ENCODE measurements at regions not wholly inside any gene's neighbourhood (a gene's known extent, or its start where the extent isn't known, plus 50 kb on each side); places are given as distances from the start of the nearest gene placed in this dataset.
"Not testable (repeated sequence)": the region's sequence is repeated elsewhere in the genome, so short reads cannot be mapped to it uniquely, and the experiment has no call there.

DNA sequence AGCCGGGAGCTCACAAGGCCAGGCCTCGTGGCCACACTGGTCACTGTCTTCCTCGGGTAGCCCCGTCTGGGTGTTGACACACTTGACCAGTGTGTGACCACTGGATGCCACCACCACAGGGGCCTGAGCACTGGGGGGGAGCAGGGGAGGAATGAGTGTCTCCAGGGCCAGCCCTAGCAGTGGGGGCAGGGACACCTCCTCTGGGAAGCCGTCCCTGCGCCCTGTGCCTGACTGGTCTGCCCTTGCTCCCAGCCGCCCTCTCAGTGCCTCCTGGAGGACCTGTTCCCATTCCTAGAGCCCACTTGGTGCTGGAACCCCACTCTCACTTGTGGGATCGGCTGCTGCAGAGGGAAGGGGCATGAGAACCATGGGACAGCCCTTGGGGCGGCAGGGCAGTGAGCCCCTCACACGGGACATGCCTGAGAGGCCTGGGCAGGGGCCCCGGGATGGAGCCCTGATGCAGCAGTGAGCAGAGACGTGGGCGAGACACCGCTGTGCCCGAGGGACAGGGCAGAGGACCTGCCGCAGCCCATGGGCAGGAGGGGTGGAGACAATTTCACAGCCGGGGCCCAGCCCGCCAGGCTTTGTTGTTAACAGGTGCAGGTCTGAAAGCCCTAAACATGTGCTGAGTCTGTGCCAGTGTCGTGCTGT is 121.7 kb upstream of the AKAP13 start:
- DNase-seq (ENCODE audit: low spot score); in situ Hi-C loops (cut with MboI; ENCODE audit: low pct_unique_long_range_greater_than_20kb, low sequenced_read_pairs, unreplicated experiment): not testable (repeated sequence)

DNA sequence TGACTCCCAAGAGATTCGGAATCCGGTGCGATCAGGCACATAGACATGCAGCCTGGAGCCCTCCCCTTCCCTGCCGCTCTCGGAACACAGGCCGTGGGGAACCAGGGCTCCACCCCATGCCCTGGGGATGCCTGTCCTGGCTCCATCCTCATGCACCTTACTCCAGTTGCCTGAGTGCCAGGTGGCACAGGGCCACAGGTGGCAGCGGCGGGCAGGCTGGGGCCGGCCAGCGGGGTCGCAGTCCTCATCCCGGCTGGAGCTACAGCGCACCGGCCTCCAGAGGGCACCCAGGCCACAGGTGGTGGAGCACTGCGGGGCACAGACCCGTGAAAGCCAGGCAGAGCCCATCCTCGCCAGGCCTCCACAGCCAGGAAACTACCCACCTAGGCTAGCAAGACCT is 119.9 kb upstream of the AKAP13 start:
- in situ Hi-C loops (cut with MboI; ENCODE audit: low pct_unique_long_range_greater_than_20kb, low sequenced_read_pairs, unreplicated experiment) = not testable (repeated sequence)

DNA sequence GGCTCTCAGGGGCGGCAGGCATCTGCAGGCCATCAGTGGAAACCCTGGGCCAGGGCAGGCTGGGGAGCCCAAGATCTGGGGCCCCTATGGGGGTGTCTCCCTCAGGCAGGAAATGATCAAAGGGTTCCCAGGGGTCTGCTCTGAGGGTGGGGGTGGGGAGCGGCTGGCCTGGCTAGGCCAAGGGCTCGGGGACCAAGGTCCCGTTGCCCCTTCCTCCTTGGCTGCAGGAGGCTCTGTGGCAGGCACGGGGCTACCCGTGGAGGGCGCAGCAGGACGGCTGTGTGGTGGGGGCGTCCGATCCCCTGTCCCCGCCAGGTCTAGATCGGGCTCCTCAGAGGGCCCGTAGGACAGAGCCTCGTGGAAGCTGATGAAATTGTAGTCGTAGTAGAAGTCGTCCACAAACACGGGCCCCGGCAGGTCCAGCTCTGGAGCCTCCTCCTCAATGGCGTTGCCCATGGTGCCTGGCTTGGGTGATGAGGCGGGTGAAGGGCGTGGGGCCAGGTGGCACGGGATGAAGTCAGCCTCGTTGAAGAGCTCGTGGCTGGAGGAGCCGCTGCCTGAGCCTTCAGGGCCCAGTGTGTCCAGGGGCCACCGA is 117.8 kb upstream of the AKAP13 start:
- DNase-seq (ENCODE audit: low spot score); in situ Hi-C loops (cut with MboI; ENCODE audit: low pct_unique_long_range_greater_than_20kb, low sequenced_read_pairs, unreplicated experiment): not testable (repeated sequence)

More for the DNA sequence above, 119.9 kb upstream of the AKAP13 start:
- not testable (repeated sequence) for DNase-seq (ENCODE audit: low spot score)

DNA sequence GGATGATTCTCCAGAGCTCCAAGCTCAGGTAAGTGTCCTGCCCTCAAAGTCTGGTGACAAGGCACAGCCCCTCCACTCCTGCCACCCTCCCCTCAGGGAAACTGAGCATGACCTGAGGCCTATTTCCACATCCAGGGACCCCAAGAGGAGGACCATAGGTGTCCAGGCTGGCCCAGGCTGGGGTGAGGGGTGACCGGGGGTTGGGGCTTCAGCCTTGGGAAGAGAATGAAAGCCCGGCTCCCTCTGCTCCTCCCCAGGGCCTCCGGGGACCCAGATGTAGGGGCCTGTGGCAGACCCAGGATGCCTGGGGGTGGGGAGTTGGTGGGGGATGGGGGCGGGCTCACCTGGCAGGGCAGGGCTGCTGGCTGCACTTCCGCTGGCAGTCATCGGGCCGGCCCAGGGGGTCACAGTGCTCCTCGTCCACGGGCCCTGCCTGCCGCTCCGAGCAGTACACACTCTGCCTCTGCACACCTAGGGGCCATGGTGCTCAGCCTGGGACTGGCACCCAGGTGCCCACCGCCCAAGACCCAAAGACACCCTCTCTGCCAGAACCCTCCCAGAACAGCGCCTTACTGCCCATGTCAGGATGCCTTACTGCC is 116.5 kb upstream of the AKAP13 start:
- DNase-seq (ENCODE audit: low spot score); in situ Hi-C loops (cut with MboI; ENCODE audit: low pct_unique_long_range_greater_than_20kb, low sequenced_read_pairs, unreplicated experiment): not testable (repeated sequence)

DNA sequence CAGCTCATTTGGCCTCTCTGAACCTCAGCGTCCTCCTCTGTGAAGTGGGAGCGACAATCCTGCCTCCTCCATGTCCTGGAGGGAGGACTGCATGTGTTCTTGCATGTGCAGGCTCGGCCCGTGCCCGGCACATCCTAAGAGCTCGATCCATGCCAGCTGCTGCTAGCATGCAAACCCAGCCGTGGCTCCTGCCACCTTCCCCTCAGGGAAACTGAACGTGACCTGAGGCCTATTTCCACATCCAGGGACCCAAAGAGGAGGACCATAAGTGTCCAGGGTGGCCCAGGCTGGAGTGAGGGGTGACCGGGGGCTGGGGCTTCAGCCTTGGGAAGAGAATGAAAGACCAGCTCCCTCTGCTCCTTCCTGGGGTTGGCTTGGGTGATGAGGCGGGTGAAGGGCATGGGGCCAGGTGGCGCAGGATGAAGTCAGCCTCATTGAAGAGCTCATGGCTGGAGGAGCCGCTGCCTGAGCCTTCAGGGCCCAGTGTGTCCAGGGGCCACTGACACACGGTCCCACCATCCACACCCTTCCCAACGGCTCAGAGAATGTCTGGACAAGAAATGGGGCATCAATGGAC is 115.7 kb upstream of the AKAP13 start:
- DNase-seq (ENCODE audit: low spot score); in situ Hi-C loops (cut with MboI; ENCODE audit: low pct_unique_long_range_greater_than_20kb, low sequenced_read_pairs, unreplicated experiment): not testable (repeated sequence)

DNA sequence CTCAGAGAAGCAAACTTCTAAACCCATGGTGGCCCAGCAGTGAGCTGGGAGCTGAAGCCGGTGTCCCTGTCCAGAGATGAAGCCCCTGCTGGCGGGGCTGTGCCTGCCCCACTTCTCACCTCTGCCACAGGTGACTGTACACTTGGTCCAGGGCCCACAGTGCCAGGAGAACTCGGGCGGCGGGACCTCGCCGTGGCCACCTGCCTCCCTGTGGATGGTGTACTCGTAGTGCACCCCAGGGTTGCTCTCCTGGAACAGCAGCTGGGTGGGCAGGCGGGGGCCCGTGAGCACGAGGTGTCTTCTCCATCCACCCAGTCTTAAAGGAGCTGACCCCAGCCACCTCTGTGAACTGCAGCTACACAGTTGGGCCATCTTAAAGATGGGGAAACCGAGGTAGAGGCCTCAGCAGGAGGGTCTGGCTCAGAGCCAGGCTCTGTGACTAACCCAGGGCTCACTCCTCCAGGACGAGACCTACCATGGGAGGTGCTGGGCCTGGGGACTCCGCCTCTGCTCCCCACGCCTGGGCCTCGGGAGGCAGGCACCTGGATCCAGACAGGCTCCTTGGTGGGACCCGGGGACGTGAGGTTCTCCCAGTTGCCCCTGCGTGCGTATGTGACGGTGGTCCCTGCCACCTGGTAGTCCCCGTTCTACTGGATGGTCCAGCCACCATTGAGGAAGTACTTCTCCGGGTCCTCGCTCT is 113.1 kb upstream of the AKAP13 start:
- in situ Hi-C loops (cut with MboI; ENCODE audit: low pct_unique_long_range_greater_than_20kb, low sequenced_read_pairs, unreplicated experiment); DNase-seq (ENCODE audit: low spot score): not testable (repeated sequence)

DNA sequence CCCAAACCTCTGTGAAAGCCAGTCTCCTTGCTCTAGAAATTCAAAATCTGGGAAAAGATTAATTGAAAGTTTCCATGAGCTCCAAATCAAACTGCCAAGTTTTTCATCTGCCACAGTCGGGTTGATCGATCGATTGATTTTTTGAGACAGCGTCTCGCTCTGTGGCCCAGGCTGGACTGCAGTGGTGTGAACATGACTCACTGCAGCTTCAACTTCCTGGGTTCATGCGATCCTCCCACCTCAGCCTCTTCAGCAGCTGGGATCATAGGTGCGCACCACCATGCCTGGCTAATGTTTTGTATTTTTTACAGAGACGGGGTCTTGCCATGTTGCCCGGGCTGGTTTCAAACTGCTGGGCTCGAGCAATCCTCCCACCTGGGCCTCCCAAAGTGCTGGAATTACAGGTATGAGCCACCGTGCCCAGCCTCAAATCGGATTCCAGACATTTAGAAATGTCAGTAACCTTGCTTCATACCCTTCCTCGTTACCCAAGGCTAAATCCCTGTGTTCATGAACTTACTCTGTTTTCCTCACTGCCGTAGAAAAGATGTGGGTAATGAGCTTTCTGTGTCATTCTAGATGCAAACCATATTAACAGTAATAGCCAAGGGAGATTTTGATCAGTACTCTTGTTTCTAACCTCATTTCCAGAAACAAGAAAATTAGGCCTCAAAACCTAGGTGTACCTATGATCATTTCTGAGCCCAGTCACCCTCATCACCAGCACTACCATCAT is 105.9 kb upstream of the AKAP13 start:
- in situ Hi-C loops (cut with MboI; ENCODE audit: low pct_unique_long_range_greater_than_20kb, low sequenced_read_pairs, unreplicated experiment) = loop anchor here (25.0 kb wide), 1 partner anchor 563 kb away; no protein-coding TSS in a partner anchor
- DNase-seq (ENCODE audit: low spot score) = no peak
- TF ChIP-seq, protein P1, sequence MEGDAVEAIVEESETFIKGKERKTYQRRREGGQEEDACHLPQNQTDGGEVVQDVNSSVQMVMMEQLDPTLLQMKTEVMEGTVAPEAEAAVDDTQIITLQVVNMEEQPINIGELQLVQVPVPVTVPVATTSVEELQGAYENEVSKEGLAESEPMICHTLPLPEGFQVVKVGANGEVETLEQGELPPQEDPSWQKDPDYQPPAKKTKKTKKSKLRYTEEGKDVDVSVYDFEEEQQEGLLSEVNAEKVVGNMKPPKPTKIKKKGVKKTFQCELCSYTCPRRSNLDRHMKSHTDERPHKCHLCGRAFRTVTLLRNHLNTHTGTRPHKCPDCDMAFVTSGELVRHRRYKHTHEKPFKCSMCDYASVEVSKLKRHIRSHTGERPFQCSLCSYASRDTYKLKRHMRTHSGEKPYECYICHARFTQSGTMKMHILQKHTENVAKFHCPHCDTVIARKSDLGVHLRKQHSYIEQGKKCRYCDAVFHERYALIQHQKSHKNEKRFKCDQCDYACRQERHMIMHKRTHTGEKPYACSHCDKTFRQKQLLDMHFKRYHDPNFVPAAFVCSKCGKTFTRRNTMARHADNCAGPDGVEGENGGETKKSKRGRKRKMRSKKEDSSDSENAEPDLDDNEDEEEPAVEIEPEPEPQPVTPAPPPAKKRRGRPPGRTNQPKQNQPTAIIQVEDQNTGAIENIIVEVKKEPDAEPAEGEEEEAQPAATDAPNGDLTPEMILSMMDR (IDR thresholded peaks at IDR 0.05; ENCODE audit: extremely low read depth, insufficient read depth, missing control alignments) = no peak

DNA sequence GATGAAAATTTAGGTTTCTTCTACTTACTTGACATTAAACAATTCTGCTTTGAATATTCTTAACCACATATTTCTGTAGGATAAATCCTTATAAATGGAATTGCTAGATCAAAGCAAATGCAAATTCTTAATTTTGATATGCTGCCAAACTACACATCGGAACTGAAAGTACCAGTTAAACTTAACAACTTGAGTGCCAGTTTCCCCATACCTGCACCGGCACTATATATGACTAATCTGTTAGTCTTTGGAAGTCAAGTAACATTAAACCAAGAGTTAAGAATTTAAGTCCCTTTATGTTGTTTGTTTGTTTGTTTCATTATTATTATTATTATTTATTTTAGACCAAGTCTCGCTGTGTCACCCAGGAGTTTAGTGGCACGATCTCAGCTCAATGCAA is 103.9 kb upstream of the AKAP13 start:
- in situ Hi-C loops (cut with MboI; ENCODE audit: low pct_unique_long_range_greater_than_20kb, low sequenced_read_pairs, unreplicated experiment) = loop anchor here (25.0 kb wide), 1 partner anchor 561 kb away; no protein-coding TSS in a partner anchor
- TF ChIP-seq, protein P1 (IDR thresholded peaks at IDR 0.05; ENCODE audit: extremely low read depth, insufficient read depth, missing control alignments) = no peak

DNA sequence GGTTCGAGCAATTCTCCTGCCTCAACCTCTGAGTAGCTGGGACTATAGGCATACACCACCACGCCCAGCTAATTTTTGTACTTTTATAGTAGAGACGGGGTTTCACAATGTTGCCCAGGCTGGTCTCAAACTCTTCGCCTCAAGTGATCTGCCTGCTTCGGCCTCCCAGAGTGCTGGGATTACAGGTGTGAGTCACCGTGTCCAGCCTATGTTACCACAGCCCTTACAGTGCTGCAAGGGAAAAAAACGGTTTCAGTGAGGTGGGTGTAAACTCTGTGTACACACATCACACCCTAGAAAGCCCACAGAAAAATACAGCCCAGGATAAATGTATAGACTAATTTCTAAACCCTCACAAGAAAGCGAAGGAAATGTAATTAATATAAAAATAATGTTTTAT is 103.5 kb upstream of the AKAP13 start:
- TF ChIP-seq, protein P1 (IDR thresholded peaks at IDR 0.05; ENCODE audit: extremely low read depth, insufficient read depth, missing control alignments) = no peak
- in situ Hi-C loops (cut with MboI; ENCODE audit: low pct_unique_long_range_greater_than_20kb, low sequenced_read_pairs, unreplicated experiment) = loop anchor here (25.0 kb wide), 1 partner anchor 560 kb away; no protein-coding TSS in a partner anchor
- DNase-seq (ENCODE audit: low spot score) = no peak

More for the DNA sequence above, 103.9 kb upstream of the AKAP13 start:
- DNase-seq (ENCODE audit: low spot score) = no peak

All from GM13977 (cell line).